Smooth muscle cell (in vitro differentiated cells): ENCODE measurements at regions not wholly inside any gene's neighbourhood (a gene's known extent, or its start where the extent isn't known, plus 50 kb on each side); places are given as distances from the start of the nearest gene placed in this dataset.
"Not testable (repeated sequence)": the region's sequence is repeated elsewhere in the genome, so short reads cannot be mapped to it uniquely, and the experiment has no call there.

Source experiments
- DNase-seq: peaks from one replicate; lab custom pipeline; 2025; ENCODE audit not compliant: unreplicated experiment; lab: John Stamatoyannopoulos, UW
- H2AFZ ChIP-seq: fragments of 200-600 bp; sonication (generic); 2 replicates; pipeline ENCODE4 v1.6.0; 2016; ENCODE audit warnings: antibody characterized with exemption, low read depth, mild to moderate bottlenecking
- H3F3A ChIP-seq: fragments of 200-600 bp; sonication (generic); 2 replicates; pipeline ENCODE4 v1.6.0; 2017; ENCODE audit warnings: antibody characterized with exemption, low read depth
- H3K27ac ChIP-seq: fragments of 200-600 bp; sonication (generic); 2 replicates; pipeline ENCODE4 v1.5.1; 2016; ENCODE audit warnings: low read depth, mild to moderate bottlenecking
- H3K27me3 ChIP-seq: fragments of 200-600 bp; sonication (generic); 2 replicates; pipeline ENCODE4 v1.6.1; 2016; ENCODE audit warnings: low read depth, mild to moderate bottlenecking
- H3K36me3 ChIP-seq: fragments of 200-600 bp; sonication (generic); 2 replicates; pipeline ENCODE4 v1.5.1; 2016; ENCODE audit warnings: low read depth
- H3K4me1 ChIP-seq: fragments of 200-600 bp; sonication (generic); 2 replicates; pipeline ENCODE4 v1.5.1; 2016; ENCODE audit warnings: low read depth
- H3K4me2 ChIP-seq: fragments of 200-600 bp; sonication (generic); 2 replicates; pipeline ENCODE4 v1.6.0; 2016; ENCODE audit warnings: mild to moderate bottlenecking
- H3K4me3 ChIP-seq: fragments of 200-600 bp; sonication (generic); 2 replicates; pipeline ENCODE4 v1.5.1; 2016; ENCODE audit warnings: mild to moderate bottlenecking
- H3K79me2 ChIP-seq: fragments of 200-600 bp; sonication (generic); 2 replicates; pipeline ENCODE4 v1.6.0; 2016; ENCODE audit warnings: low read depth, mild to moderate bottlenecking
- H3K9ac ChIP-seq: fragments of 200-600 bp; sonication (generic); 2 replicates; pipeline ENCODE4 v1.6.0; 2016; ENCODE audit warnings: low read depth
- H3K9me3 ChIP-seq: fragments of 200-600 bp; sonication (generic); replicated peaks from 2 replicates; pipeline ENCODE4 v1.5.1; 2016; ENCODE audit warnings: low read depth
- H4K20me1 ChIP-seq: fragments of 200-600 bp; sonication (generic); 2 replicates; pipeline ENCODE4 v1.6.0; 2016; ENCODE audit warnings: low read depth
- CTCF ChIP-seq: fragments of 200-600 bp; sonication (generic); IDR thresholded peaks from 2 replicates; pipeline ENCODE4 v1.5.1; 2017; ENCODE audit warnings: borderline replicate concordance, mild to moderate bottlenecking, antibody characterized with exemption; ENCODE audit not compliant: insufficient read depth, poor library complexity, severe bottlenecking
- WGBS: methylation state at CpG from one replicate; pipeline ENCODE4 v1.1.7; 2016; ENCODE audit warnings: low lambda C conversion rate; 5-methylcytosine and 5-hydroxymethylcytosine counted together

GRCh38 chr6:74439123-74439811 is 743.3 kb downstream of the CD109 start:
- Histone ChIP-seq H4K20me1 (no peaks in the 10 kb centered on the region), H3K79me2 (no peaks in the 10 kb centered on the region), H3K4me3 (no peak overlapping the region), H3F3A (no peaks in the 10 kb centered on the region), H3K27ac (no peak overlapping the region), H3K4me2 (no peak overlapping the region), H3K27me3 (peaks cover 9% of the 10 kb centered on the region), H3K36me3 (no peaks in the 10 kb centered on the region), H3K9ac (no peak overlapping the region), H2AFZ (peak overlapping the region; percentile 32), H3K9me3 (no peaks in the 10 kb centered on the region), H3K4me1 (no peaks in the 10 kb centered on the region)
- TF ChIP-seq CTCF = no peak
- 76% methylated on average over 1 of the region's 1 CpG for WGBS
- no peak for DNase-seq

- not testable (repeated sequence) for H3K79me2 ChIP-seq, H3K9me3 ChIP-seq, H4K20me1 ChIP-seq, H3K4me1 ChIP-seq, H3F3A ChIP-seq, H3K27ac ChIP-seq, H2AFZ ChIP-seq, DNase-seq, H3K4me2 ChIP-seq, H3K9ac ChIP-seq, H3K36me3 ChIP-seq, H3K4me3 ChIP-seq
- 91% methylated on average over 1 of the region's 1 CpG for WGBS
- H3K27me3 ChIP-seq = peaks cover 17% of the 10 kb centered on the region
Observed at GRCh38 chr6:74438395-74438794, 742.4 kb downstream of the CD109 start.

GRCh38 chr6:74434171-74434570 is 738.2 kb downstream of the CD109 start:
- H3K4me3 ChIP-seq = no peak overlapping the region
- no peaks in the 10 kb centered on the region for H3K79me2 ChIP-seq
- no peak overlapping the region for H2AFZ ChIP-seq
- no peak overlapping the region for H3K9ac ChIP-seq
- no peak for DNase-seq
- peaks cover 27% of the 10 kb centered on the region for H3K27me3 ChIP-seq
- H3K9me3 ChIP-seq = no peaks in the 10 kb centered on the region
- no peaks in the 10 kb centered on the region for H4K20me1 ChIP-seq
- TF ChIP-seq CTCF = no peak
- H3K4me2 ChIP-seq = no peak overlapping the region
- no peaks in the 10 kb centered on the region for H3F3A ChIP-seq
- H3K36me3 ChIP-seq = no peaks in the 10 kb centered on the region
- H3K27ac ChIP-seq = no peak overlapping the region
- H3K4me1 ChIP-seq = no peaks in the 10 kb centered on the region

- Histone ChIP-seq H4K20me1 (no peaks in the 10 kb centered on the region), H3K27me3 (peaks cover 27% of the 10 kb centered on the region), H3K4me3 (no peak overlapping the region), H2AFZ (no peak overlapping the region), H3K4me2 (no peak overlapping the region), H3K9me3 (no peaks in the 10 kb centered on the region), H3K9ac (no peak overlapping the region), H3K4me1 (no peaks in the 10 kb centered on the region), H3F3A (no peaks in the 10 kb centered on the region), H3K36me3 (no peaks in the 10 kb centered on the region), H3K79me2 (no peaks in the 10 kb centered on the region), H3K27ac (no peak overlapping the region)
- no peak for TF ChIP-seq CTCF
- WGBS = 88% methylated on average over 3 of the region's 3 CpGs
- no peak for DNase-seq
Observed at GRCh38 chr6:74431873-74432580, 736.0 kb downstream of the CD109 start.
